DND-41 (cell line): ENCODE measurements at regions not wholly inside any gene's neighbourhood (a gene's known extent, or its start where the extent isn't known, plus 50 kb on each side); places are given as distances from the start of the nearest gene placed in this dataset.

Experiments used
- CTCF ChIP-seq: IDR thresholded peaks from 2 replicates; pipeline ENCODE4 v1.5.1; 2012; ENCODE audit warnings: borderline replicate concordance, low read length, moderate library complexity, mild to moderate bottlenecking; ENCODE audit not compliant: poor library complexity, severe bottlenecking; ENCODE audit errors: extremely low read depth
- EZH2 ChIP-seq: IDR thresholded peaks from 3 replicates; pipeline ENCODE4 v1.6.1; 2012; ENCODE audit warnings: borderline replicate concordance, low read depth, mild to moderate bottlenecking, moderate library complexity, low read length, inconsistent platforms; ENCODE audit not compliant: severe bottlenecking

- TF ChIP-seq EZH2 = no peak
- no peak for TF ChIP-seq CTCF
These were observed 139.7 kb upstream of the ROPN1 start for GRCh38 chr3:124131580-124131979.
